ENCODE measurements at regions not wholly inside any gene's neighbourhood (a gene's known extent, or its start where the extent isn't known, plus 50 kb on each side); places are given as distances from the start of the nearest gene placed in this dataset.
A peak's percentile ranks its signal among the peaks of the same experiment; 100 is the strongest.
"Not testable (repeated sequence)": the region's sequence is repeated elsewhere in the genome, so short reads cannot be mapped to it uniquely, and the experiment has no call there.

- intact Hi-C loops (cut with DNase I, micrococcal nuclease), result no loop called here
- ATAC-seq (no peak), DNase-seq (no peak)
Observed at GRCh38 chr5:71811779-71812178, 92.7 kb downstream of the CARTPT start.

GRCh38 chr5:71816307-71816706, 97.2 kb downstream of the CARTPT start:
- intact Hi-C loops (cut with DNase I, micrococcal nuclease), result no loop called here
- DNase-seq (no peak), ATAC-seq (no peak)

GRCh38 chr5:71817891-71818290, 98.8 kb downstream of the CARTPT start:
- DNase-seq (no peak), ATAC-seq (no peak)
- intact Hi-C loops (cut with DNase I, micrococcal nuclease), result no loop called here

- DNase-seq (no peak), ATAC-seq (no peak)
- intact Hi-C loops (cut with DNase I, micrococcal nuclease), result no loop called here
Observed at GRCh38 chr5:71821029-71821428, 102.0 kb downstream of the CARTPT start.

GRCh38 chr5:71822065-71822464, 103.0 kb downstream of the CARTPT start:
- ATAC-seq; DNase-seq; intact Hi-C loops (cut with DNase I, micrococcal nuclease): not testable (repeated sequence)

- intact Hi-C loops (cut with DNase I, micrococcal nuclease), result no loop called here
- DNase-seq, result no peak
- ATAC-seq, result no peak
Observed at GRCh38 chr5:71825992-71826391, 106.9 kb downstream of the CARTPT start.

- no peak for DNase-seq
- intact Hi-C loops (cut with DNase I, micrococcal nuclease), result no loop called here
- ATAC-seq, result no peak
Observed at GRCh38 chr5:71828291-71829040, 109.4 kb downstream of the CARTPT start.

GRCh38 chr5:71829206-71829605, 110.1 kb downstream of the CARTPT start:
- no peak for DNase-seq
- ATAC-seq, result no peak
- intact Hi-C loops (cut with DNase I, micrococcal nuclease), result no loop called here

GRCh38 chr5:71830681-71831539, 111.8 kb downstream of the CARTPT start:
- peak in 1 of 2 donors; percentile 37 for DNase-seq
- intact Hi-C loops (cut with DNase I, micrococcal nuclease), result no loop called here
- no peak for ATAC-seq

- intact Hi-C loops (cut with DNase I, micrococcal nuclease), result no loop called here
- ATAC-seq (no peak), DNase-seq (no peak)
Observed at GRCh38 chr5:71832812-71833715, 114.0 kb downstream of the CARTPT start.

- intact Hi-C loops (cut with DNase I, micrococcal nuclease), result no loop called here
- DNase-seq (no peak), ATAC-seq (no peak)
Observed at GRCh38 chr5:71834601-71835000, 115.5 kb downstream of the CARTPT start.

GRCh38 chr5:71836084-71836483, 117.0 kb downstream of the CARTPT start:
- intact Hi-C loops (cut with DNase I, micrococcal nuclease), result no loop called here
- DNase-seq (no peak), ATAC-seq (no peak)

GRCh38 chr5:71836559-71837112, 117.6 kb downstream of the CARTPT start:
- no peak for DNase-seq
- no peak for ATAC-seq
- intact Hi-C loops (cut with DNase I, micrococcal nuclease), result no loop called here

- intact Hi-C loops (cut with DNase I, micrococcal nuclease), result no loop called here
- no peak for ATAC-seq
- DNase-seq, result no peak
Observed at GRCh38 chr5:71838286-71838685, 119.2 kb downstream of the CARTPT start.

- ATAC-seq (no peak), DNase-seq (no peak)
- intact Hi-C loops (cut with DNase I, micrococcal nuclease), result no loop called here
Observed at GRCh38 chr5:71839096-71839884, 120.2 kb downstream of the CARTPT start.

- intact Hi-C loops (cut with DNase I, micrococcal nuclease), result no loop called here
- ATAC-seq, result no peak
- no peak for DNase-seq
Observed at GRCh38 chr5:71841107-71841506, 122.0 kb downstream of the CARTPT start.

GRCh38 chr5:71843111-71843510, 124.0 kb downstream of the CARTPT start:
- intact Hi-C loops (cut with DNase I, micrococcal nuclease), result no loop called here
- no peak for DNase-seq
- ATAC-seq, result no peak

- intact Hi-C loops (cut with DNase I, micrococcal nuclease), result no loop called here
- DNase-seq (no peak), ATAC-seq (no peak)
Observed at GRCh38 chr5:71844862-71845261, 125.8 kb downstream of the CARTPT start.

All from left colon (tissue), 2 donors.